GM12874 (cell line): ENCODE measurements at regions not wholly inside any gene's neighbourhood (a gene's known extent, or its start where the extent isn't known, plus 50 kb on each side); places are given as distances from the start of the nearest gene placed in this dataset.

ENCODE experiments used
- CTCF ChIP-seq: IDR thresholded peaks from 2 replicates; pipeline ENCODE4 v1.5.1; 2011; ENCODE audit warnings: low read depth, mild to moderate bottlenecking, control low read depth, low read length, moderate library complexity; ENCODE audit not compliant: insufficient read depth

- no peak for TF ChIP-seq CTCF
Observed at GRCh38 chr17:79339321-79339720, 264.7 kb downstream of the ENGASE start.

DNA sequence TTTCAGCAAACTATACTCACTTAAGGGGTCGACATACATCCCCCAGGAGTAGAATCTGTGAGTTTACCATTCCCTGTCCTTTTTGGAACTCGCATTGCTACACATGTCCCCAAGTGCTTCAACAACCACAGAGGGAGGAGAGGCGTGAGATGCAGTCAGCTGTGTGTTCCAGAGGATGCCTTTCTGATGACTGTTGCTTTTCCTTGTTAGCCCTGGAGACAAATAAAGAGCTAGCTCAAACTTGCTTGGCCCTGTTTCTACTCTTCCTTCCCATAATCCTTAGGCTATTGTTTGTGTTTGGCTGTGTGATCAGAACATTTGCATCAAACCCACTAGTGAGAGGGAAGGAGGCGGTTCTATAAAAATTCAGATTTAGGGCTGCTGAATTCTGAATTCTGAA is 264.0 kb downstream of the ENGASE start:
- TF ChIP-seq CTCF, result no peak

- no peak for TF ChIP-seq CTCF
Observed at GRCh38 chr17:79338152-79338551, 263.5 kb downstream of the ENGASE start.

DNA sequence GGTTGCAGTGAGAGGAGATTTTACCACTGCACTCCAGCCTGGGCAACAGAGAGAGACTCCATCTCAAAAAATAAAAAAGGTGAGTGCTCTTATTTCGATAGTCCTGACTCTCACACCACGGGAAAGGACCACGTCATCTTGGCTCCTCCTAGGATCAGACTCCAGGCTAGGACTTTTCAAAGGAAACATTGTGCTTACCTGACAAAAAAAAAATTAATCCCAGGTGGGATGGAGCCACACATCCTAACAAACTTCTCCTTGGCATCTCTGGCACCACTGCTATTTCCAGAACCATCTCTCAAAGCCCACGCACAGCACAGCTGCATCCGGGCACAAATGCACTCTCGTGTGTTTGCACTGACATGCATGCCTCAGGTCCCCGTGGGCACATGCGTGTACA is 262.4 kb downstream of the ENGASE start:
- TF ChIP-seq CTCF, result no peak

DNA sequence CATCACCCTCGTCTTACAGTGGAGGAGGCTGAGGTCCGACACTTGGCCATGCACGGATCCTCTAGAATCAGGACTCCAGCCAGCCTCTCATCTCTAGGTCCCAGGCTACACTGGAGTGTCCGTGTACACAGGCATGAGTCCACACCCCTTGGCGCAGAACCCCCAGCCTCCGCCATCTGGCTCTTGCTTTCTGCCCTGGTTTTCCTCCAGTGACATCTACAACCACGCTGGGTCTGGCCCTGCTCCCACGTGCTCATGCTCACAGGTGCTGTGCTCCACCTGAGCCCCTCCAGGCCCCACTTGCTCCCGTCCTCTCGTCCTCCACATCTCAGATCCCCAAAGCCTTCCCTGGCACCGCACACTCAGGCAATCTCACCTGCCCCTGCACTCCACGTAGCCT is 260.8 kb downstream of the ENGASE start:
- TF ChIP-seq CTCF, result no peak

DNA sequence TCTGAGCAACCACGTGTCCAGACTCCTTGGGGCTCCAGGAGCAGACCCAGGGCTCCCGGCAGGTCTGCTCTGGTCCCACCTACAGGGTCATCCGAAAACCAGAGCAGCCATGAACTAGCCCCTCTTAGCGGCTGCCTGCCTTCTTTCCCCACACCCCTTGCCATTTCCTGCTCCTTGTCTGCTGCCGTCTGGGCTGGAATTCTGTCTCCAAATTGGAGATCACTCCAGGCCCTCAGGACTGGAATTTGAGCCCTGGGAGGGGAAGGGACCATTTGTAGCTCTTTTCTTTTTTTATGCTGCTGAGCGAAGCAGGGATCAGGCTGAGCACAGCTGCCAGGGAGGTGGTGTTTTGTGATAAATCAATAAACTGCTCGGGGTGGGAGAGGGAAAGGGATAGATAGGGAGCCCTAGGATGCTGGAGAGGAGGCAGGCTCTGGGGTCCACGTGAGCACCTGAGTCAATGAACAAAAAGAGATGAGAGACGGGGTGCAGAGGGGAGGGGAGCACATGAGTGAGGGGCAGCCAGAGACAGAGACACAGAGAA is 257.5 kb downstream of the ENGASE start:
- TF ChIP-seq CTCF, result no peak

- no peak for TF ChIP-seq CTCF
Observed at GRCh38 chr17:79331492-79331891, 256.9 kb downstream of the ENGASE start.

- TF ChIP-seq CTCF, result no peak
Observed at GRCh38 chr17:79330696-79331095, 256.1 kb downstream of the ENGASE start.
